ENCODE measurements at regions not wholly inside any gene's neighbourhood (a gene's known extent, or its start where the extent isn't known, plus 50 kb on each side); places are given as distances from the start of the nearest gene placed in this dataset.
"Not testable (repeated sequence)": the region's sequence is repeated elsewhere in the genome, so short reads cannot be mapped to it uniquely, and the experiment has no call there.

GRCh38 chr14:105644053-105644435 lies 117.7 kb downstream of the TMEM121 start:
- TF ChIP-seq EP300, POLR2A, CTCF (IDR thresholded peaks at IDR 0.05): not testable (repeated sequence)

Measured in stomach (tissue), 4 donors.